GM12872 (cell line): ENCODE measurements at regions not wholly inside any gene's neighbourhood (a gene's known extent, or its start where the extent isn't known, plus 50 kb on each side); places are given as distances from the start of the nearest gene placed in this dataset.

Source experiments
- CTCF ChIP-seq: IDR thresholded peaks from 3 replicates; pipeline ENCODE4 v1.5.1; 2011; ENCODE audit warnings: low read depth, mild to moderate bottlenecking, low read length, moderate library complexity; ENCODE audit not compliant: insufficient read depth

GRCh38 chr11:90476442-90477007, 253.7 kb upstream of the CHORDC1 start:
- TF ChIP-seq CTCF = peak; percentile 53

GRCh38 chr11:90468923-90469322, 246.1 kb upstream of the CHORDC1 start:
- TF ChIP-seq CTCF = no peak

GRCh38 chr11:90465553-90465952, 242.7 kb upstream of the CHORDC1 start:
- no peak for TF ChIP-seq CTCF

DNA sequence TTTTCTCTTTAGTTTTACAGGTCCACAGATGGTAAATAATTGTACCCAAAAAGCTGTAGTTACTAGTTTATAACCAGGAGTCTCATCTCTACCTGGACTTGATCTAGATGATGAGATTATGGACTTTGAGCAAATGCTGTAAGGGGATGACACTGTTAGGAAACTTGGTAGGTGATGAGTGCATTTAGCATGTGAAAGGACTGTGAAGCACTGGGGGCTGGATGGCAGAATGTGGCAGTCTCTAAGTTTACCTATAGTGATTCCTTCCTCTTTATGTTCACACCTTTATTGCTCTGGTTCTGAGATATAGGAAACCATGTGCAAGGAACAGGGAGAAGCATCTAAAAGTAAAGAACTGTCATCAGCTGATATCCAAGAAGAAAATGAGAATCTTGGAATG, 230.7 kb upstream of the CHORDC1 start:
- no peak for TF ChIP-seq CTCF

DNA sequence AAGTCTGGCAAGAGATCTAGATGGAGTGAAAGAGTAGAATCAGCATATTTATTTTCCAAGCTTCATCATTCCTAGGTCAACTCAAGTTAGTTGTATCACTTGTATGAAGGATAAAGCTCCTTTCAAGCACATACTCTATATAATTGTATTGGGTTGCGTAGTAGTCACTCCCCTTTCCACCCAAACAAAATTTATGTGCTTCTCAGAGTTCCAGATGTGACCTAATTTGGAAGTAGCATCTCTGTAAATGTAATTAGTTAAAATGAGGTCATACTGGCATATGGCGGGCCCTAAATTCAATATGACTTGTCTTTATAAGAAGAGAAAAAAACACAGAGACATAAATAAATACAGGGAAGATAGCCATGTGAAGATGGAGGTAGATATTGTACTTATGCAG, 226.8 kb upstream of the CHORDC1 start:
- TF ChIP-seq CTCF = no peak

GRCh38 chr11:90448256-90448655, 225.4 kb upstream of the CHORDC1 start:
- TF ChIP-seq CTCF = no peak

DNA sequence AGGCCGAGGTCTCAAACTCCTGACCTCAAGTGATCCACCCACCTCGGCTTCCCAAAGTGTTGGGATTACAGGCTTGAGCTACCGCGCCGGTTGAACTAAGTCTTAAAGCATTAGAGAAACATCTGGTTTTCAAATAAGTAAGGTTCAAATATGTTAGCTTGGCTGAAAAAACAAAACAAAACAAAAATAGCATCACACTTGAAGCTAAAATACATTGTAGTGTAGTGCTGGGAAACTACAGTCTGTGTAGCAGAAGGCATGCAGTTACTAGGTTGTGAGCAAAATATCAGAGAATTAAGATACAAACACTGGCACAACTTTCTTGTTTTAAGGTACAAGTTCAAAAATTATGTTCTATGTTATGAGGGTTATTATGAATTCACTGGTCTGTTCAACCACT, 224.8 kb upstream of the CHORDC1 start:
- TF ChIP-seq CTCF = no peak
